BE2C (cell line): ENCODE measurements at regions not wholly inside any gene's neighbourhood (a gene's known extent, or its start where the extent isn't known, plus 50 kb on each side); places are given as distances from the start of the nearest gene placed in this dataset.

Experiments
- DNase-seq: peaks from one replicate; pipeline ENCODE4 v3.0.0-alpha.2; 2020
- H3K27me3 ChIP-seq: fragments of 250-450 bp; sonication (Bioruptor Pico); 2 replicates; pipeline ENCODE4 v1.5.1; 2020; ENCODE audit warnings: mild to moderate bottlenecking
- H3K36me3 ChIP-seq: fragments of 250-450 bp; sonication (Bioruptor Pico); 2 replicates; pipeline ENCODE4 v1.5.1; 2020; ENCODE audit warnings: mild to moderate bottlenecking
- H3K4me1 ChIP-seq: fragments of 250-450 bp; sonication (Bioruptor Pico); 2 replicates; pipeline ENCODE4 v1.5.1; 2020
- H3K4me3 ChIP-seq: 2 replicates; pipeline ENCODE4 v1.5.1; 2011; ENCODE audit warnings: low read depth, low read length
- H3K9me3 ChIP-seq: fragments of 250-450 bp; sonication (Bioruptor Pico); 2 replicates; pipeline ENCODE4 v1.5.1; 2020
- TF ChIP-seq, protein P1 (sequence below): IDR thresholded peaks from 2 replicates; pipeline ENCODE4 v1.5.1; 2012; ENCODE audit warnings: mild to moderate bottlenecking, low read depth, low read length

- no peak for DNase-seq
- Histone ChIP-seq H3K4me1 (no peaks in the 10 kb centered on the region), H3K9me3 (no peaks in the 10 kb centered on the region), H3K4me3 (no peak overlapping the region), H3K27me3 (no peaks in the 10 kb centered on the region), H3K36me3 (no peaks in the 10 kb centered on the region)
- TF ChIP-seq, protein P1, sequence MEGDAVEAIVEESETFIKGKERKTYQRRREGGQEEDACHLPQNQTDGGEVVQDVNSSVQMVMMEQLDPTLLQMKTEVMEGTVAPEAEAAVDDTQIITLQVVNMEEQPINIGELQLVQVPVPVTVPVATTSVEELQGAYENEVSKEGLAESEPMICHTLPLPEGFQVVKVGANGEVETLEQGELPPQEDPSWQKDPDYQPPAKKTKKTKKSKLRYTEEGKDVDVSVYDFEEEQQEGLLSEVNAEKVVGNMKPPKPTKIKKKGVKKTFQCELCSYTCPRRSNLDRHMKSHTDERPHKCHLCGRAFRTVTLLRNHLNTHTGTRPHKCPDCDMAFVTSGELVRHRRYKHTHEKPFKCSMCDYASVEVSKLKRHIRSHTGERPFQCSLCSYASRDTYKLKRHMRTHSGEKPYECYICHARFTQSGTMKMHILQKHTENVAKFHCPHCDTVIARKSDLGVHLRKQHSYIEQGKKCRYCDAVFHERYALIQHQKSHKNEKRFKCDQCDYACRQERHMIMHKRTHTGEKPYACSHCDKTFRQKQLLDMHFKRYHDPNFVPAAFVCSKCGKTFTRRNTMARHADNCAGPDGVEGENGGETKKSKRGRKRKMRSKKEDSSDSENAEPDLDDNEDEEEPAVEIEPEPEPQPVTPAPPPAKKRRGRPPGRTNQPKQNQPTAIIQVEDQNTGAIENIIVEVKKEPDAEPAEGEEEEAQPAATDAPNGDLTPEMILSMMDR: no peak
Measured at GRCh38 chr1:79603843-79604242, 597.3 kb upstream of the ADGRL4 start.

- no peak for DNase-seq
- no peaks in the 10 kb centered on the region for H3K36me3 ChIP-seq
- H3K4me3 ChIP-seq: no peak overlapping the region
- TF ChIP-seq, protein P1: no peak
- no peaks in the 10 kb centered on the region for H3K27me3 ChIP-seq
- H3K4me1 ChIP-seq: no peaks in the 10 kb centered on the region
- H3K9me3 ChIP-seq: no peaks in the 10 kb centered on the region
Measured at GRCh38 chr1:79599257-79599656, 592.7 kb upstream of the ADGRL4 start.

GRCh38 chr1:79595931-79596330 is 589.4 kb upstream of the ADGRL4 start:
- no peak for DNase-seq
- TF ChIP-seq, protein P1: no peak
- no peaks in the 10 kb centered on the region for H3K9me3 ChIP-seq

DNA sequence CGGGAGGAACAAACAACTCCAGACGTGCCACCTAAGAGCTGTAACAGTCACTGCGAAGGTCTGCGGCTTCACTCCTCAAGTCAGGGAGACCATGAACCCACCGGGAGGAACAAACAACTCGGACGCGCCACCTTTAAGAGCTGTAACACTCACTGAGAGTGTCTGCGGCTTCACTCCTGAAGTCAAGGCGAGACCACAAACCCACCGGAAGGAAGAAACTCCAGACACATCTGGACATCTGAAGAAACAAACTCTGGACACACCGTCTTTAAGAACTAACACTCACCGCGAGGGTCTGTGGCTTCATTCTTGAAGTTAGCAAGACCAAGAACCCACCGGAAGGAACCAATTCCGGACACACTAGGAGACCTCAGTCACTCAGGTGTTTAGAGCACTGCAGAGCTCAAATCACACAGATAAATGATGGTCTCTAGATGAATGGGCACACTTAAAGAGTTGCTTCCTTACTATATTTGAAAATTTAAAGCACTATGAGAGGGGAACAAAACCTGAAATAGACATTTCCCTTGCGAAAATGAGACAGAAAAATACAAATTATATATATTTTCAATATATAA is 587.7 kb upstream of the ADGRL4 start:
- no peaks in the 10 kb centered on the region for H3K27me3 ChIP-seq
- DNase-seq: no peak
- no peaks in the 10 kb centered on the region for H3K4me1 ChIP-seq
- H3K4me3 ChIP-seq: no peak overlapping the region
- H3K36me3 ChIP-seq: no peaks in the 10 kb centered on the region
- H3K9me3 ChIP-seq: no peaks in the 10 kb centered on the region
- TF ChIP-seq, protein P1: no peak

More at GRCh38 chr1:79595931-79596330, 589.4 kb upstream of the ADGRL4 start:
- H3K36me3 ChIP-seq: no peaks in the 10 kb centered on the region
- H3K4me3 ChIP-seq: no peak overlapping the region
- H3K4me1 ChIP-seq: no peaks in the 10 kb centered on the region
- no peaks in the 10 kb centered on the region for H3K27me3 ChIP-seq

DNA sequence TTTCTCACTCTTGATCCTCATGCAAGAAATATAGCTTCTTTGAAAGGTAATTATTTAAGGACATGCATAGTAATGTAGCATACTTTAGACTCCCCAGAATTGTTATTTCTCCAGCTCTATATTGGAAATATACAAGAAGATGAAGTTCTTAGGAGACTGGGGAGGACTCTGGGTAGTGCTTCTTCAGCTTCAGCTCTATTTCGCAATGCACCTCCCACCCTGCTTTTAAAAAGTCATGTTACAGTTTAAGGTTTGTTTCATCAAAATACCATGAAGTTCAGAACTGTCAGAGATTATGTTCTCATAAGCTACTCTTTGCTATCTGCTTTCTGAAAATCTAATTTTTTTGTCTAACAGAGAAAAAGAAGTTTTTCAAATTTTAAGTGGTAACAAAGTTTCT is 586.2 kb upstream of the ADGRL4 start:
- Histone ChIP-seq H3K4me1 (no peaks in the 10 kb centered on the region), H3K4me3 (no peak overlapping the region), H3K27me3 (no peaks in the 10 kb centered on the region), H3K36me3 (no peaks in the 10 kb centered on the region), H3K9me3 (no peaks in the 10 kb centered on the region)
- DNase-seq: no peak
- TF ChIP-seq, protein P1: no peak

GRCh38 chr1:79588719-79589118 is 582.2 kb upstream of the ADGRL4 start:
- no peak for DNase-seq
- TF ChIP-seq, protein P1: no peak
- no peak overlapping the region for H3K4me3 ChIP-seq
- H3K27me3 ChIP-seq: no peaks in the 10 kb centered on the region
- H3K4me1 ChIP-seq: no peaks in the 10 kb centered on the region
- no peaks in the 10 kb centered on the region for H3K9me3 ChIP-seq
- no peaks in the 10 kb centered on the region for H3K36me3 ChIP-seq
